Brain microvascular endothelial cell (primary cell): ENCODE measurements at regions not wholly inside any gene's neighbourhood (a gene's known extent, or its start where the extent isn't known, plus 50 kb on each side); places are given as distances from the start of the nearest gene placed in this dataset.

ENCODE experiments used
- DNase-seq: peaks from one replicate; pipeline ENCODE4 v3.0.0-alpha.2; 2020
- H3K27ac ChIP-seq: fragments of 250-450 bp; sonication (Bioruptor Pico); 2 replicates; pipeline ENCODE4 v1.5.1; 2020; ENCODE audit warnings: mild to moderate bottlenecking, moderate library complexity
- H3K27me3 ChIP-seq: fragments of 250-450 bp; sonication (Bioruptor Pico); replicated peaks from 2 replicates; pipeline ENCODE4 v1.5.1; 2020; ENCODE audit warnings: mild to moderate bottlenecking
- H3K36me3 ChIP-seq: fragments of 250-450 bp; sonication (Bioruptor Pico); replicated peaks from 2 replicates; pipeline ENCODE4 v1.5.1; 2020; ENCODE audit warnings: mild to moderate bottlenecking
- H3K4me3 ChIP-seq: 2 replicates; pipeline ENCODE4 v1.5.1; 2011; ENCODE audit warnings: low read depth, mild to moderate bottlenecking, control low read depth, low read length, moderate library complexity
- in situ Hi-C: cut with HindIII; loops from 2 replicates; pipeline ENCODE4 v1.10.0; 2017; ENCODE audit warnings: low sequenced_read_pairs, low pct_ligation_motif_present
- TF ChIP-seq, protein P1 (sequence below): IDR thresholded peaks from 2 replicates; pipeline ENCODE4 v1.5.1; 2011; ENCODE audit warnings: low read depth, mild to moderate bottlenecking, moderate library complexity, low read length, control low read depth, inconsistent platforms; ENCODE audit errors: missing control alignments

DNA sequence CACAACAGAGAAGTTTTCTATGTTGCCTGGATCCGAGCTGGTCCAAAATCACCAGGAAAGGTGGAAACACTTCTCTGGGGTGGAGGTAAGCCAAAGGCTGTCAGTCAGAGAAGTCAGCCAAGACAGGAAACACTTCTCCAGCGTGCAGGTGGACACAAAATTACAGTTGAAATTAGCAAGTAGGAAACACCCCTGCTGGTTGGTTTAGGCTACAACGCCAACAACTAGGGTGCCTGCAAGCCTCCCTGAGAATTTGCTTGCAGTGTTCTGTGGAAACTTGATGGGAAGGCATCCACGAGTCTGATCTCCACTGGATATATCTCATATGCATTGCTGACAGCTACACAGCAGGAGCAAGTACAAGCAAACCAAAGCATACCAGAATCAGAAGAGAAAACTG is 600.5 kb downstream of the RERGL start:
- no peak for DNase-seq
- Histone ChIP-seq H3K27ac (no peak overlapping the region), H3K4me3 (no peak overlapping the region), H3K27me3 (no peaks in the 10 kb centered on the region), H3K36me3 (no peaks in the 10 kb centered on the region)
- in situ Hi-C loops = no loop called here
- TF ChIP-seq, protein P1, sequence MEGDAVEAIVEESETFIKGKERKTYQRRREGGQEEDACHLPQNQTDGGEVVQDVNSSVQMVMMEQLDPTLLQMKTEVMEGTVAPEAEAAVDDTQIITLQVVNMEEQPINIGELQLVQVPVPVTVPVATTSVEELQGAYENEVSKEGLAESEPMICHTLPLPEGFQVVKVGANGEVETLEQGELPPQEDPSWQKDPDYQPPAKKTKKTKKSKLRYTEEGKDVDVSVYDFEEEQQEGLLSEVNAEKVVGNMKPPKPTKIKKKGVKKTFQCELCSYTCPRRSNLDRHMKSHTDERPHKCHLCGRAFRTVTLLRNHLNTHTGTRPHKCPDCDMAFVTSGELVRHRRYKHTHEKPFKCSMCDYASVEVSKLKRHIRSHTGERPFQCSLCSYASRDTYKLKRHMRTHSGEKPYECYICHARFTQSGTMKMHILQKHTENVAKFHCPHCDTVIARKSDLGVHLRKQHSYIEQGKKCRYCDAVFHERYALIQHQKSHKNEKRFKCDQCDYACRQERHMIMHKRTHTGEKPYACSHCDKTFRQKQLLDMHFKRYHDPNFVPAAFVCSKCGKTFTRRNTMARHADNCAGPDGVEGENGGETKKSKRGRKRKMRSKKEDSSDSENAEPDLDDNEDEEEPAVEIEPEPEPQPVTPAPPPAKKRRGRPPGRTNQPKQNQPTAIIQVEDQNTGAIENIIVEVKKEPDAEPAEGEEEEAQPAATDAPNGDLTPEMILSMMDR = no peak

- Histone ChIP-seq H3K36me3 (no peaks in the 10 kb centered on the region), H3K27ac (no peak overlapping the region), H3K27me3 (no peaks in the 10 kb centered on the region), H3K4me3 (no peak overlapping the region)
- in situ Hi-C loops = no loop called here
- no peak for DNase-seq
- TF ChIP-seq, protein P1 = no peak
These were observed 610.9 kb downstream of the RERGL start for GRCh38 chr12:17478908-17479673.

- no peak overlapping the region for H3K4me3 ChIP-seq
- DNase-seq = no peak
- in situ Hi-C loops = no loop called here
- TF ChIP-seq, protein P1 = no peak
- H3K27ac ChIP-seq = no peak overlapping the region
- H3K36me3 ChIP-seq = no peaks in the 10 kb centered on the region
- H3K27me3 ChIP-seq = no peaks in the 10 kb centered on the region
These were observed 619.5 kb downstream of the RERGL start for GRCh38 chr12:17470460-17470859.

- TF ChIP-seq, protein P1 = no peak
- Histone ChIP-seq H3K4me3 (no peak overlapping the region), H3K27ac (no peak overlapping the region), H3K27me3 (no peaks in the 10 kb centered on the region), H3K36me3 (no peaks in the 10 kb centered on the region)
- DNase-seq = no peak
- in situ Hi-C loops = no loop called here
These were observed 630.8 kb downstream of the RERGL start for GRCh38 chr12:17459214-17459613.

GRCh38 chr12:17456486-17456885 is 633.5 kb downstream of the RERGL start:
- TF ChIP-seq, protein P1 = no peak
- Histone ChIP-seq H3K36me3 (no peaks in the 10 kb centered on the region), H3K4me3 (no peak overlapping the region), H3K27me3 (no peaks in the 10 kb centered on the region), H3K27ac (no peak overlapping the region)
- no peak for DNase-seq
- in situ Hi-C loops = no loop called here

DNA sequence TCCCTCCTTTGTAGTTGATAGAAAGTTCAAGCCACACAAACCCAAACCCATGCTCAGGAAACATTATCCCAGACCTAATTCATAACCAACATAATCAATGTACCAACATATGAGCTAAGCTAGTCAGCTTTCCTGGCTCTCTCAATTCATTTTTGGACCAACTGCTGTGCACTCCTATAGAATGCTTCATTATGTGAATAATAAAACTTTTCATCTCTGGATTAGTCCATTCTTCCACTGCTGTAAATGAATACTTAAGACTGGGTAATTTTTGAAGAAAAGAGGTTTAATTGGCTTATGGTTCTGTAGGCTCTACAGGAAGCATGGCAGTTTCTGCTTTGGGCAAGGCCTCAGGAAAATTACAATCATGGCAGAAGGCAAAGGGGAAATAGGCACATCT is 651.9 kb downstream of the RERGL start:
- no peak overlapping the region for H3K4me3 ChIP-seq
- in situ Hi-C loops = no loop called here
- no peak for DNase-seq
- H3K27me3 ChIP-seq = no peaks in the 10 kb centered on the region
- no peaks in the 10 kb centered on the region for H3K36me3 ChIP-seq
- TF ChIP-seq, protein P1 = no peak
- H3K27ac ChIP-seq = no peak overlapping the region
